NCI-H2029 treated with DMSO at 0.1 percent for 48 hours (cell line): ENCODE measurements at regions not wholly inside any gene's neighbourhood (a gene's known extent, or its start where the extent isn't known, plus 50 kb on each side); places are given as distances from the start of the nearest gene placed in this dataset.
"Not testable (repeated sequence)": the region's sequence is repeated elsewhere in the genome, so short reads cannot be mapped to it uniquely, and the experiment has no call there.

ENCODE experiments used
- DNase-seq: peaks from one replicate; lab custom pipeline; 2025; lab: John Stamatoyannopoulos, UW

DNA sequence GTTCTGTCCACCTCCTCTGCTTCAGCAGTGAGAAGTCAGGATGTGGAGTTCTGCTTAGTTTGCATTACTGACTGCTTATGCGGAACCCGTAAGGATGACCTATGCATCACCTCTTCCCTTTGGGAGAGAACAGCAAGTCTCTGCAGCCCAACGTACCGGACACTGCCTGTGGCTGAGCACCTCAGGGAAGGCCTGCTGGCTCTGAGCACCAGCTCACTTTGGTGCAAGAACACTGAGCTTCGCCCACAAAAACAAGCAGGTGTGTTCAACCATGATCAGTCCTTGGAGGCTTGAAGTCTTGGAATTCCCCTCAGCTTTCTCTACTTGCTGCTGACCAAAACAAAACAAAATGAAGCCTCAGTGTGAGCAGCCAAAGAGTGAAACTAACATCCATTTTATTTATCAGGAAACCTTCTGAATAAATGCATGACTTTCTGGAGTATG, 52.7 kb upstream of the NCK2 start:
- no peak for DNase-seq

DNA sequence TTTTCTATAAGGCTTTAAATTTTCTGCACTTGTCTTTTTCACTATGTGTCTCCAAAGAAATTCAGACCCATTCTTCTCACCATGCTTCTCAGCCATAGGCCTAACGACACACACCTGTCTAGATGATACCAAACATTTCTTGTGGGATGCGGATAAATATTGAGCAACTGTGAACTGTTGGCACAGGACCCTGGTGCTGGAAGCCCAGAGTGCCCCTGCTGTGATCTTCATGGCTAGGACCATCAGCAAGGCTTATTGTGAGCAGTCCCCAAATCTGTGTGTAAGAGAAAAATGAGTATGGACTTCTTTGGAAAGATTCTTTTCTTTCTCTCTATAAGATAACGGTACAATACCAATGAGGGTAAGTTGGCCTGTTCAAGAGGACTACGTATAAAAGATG, 54.1 kb upstream of the NCK2 start:
- DNase-seq, result no peak

GRCh38 chr2:105689484-105689883, 55.2 kb upstream of the NCK2 start:
- no peak for DNase-seq

DNA sequence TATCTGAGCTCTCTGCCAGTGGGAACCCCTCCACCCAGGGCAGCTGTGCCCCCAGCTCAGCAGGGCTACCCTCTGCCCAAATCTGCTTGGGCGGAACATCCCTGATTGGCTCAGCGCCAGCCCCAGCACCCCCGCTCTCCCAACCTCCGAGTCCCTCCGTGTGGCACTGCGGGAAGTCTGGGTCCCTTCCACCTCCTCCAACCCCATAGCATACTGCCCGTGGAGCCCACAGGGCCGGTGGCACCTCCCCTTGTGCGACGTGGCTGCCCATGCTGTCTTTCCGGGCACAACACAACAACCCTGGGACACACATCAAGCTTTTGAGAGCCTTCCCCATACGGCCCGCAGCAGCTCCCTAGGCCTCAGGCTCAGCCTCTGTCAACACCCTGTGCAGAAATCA, 55.8 kb upstream of the NCK2 start:
- no peak for DNase-seq

DNA sequence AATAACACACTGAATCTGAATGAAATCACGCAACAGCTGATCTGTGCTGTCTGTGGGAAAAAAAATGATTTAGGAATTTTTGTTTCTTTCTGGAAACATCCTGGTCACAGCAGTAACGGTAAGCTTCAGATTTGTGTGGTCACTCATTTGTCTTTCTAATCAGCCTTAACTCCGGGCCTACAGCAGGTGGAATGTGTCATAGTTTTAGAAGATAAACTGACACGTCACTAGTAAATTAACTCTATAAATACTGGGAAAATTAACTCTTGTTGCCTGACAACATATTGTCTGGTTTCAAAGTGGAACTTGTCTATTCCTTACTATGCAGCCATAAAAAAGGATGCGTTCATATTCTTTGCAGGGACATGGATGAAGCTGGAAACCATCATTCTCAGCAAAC, 58.1 kb upstream of the NCK2 start:
- DNase-seq, result no peak

- DNase-seq, result no peak
These were observed 61.7 kb upstream of the NCK2 start for GRCh38 chr2:105683011-105683492.

DNA sequence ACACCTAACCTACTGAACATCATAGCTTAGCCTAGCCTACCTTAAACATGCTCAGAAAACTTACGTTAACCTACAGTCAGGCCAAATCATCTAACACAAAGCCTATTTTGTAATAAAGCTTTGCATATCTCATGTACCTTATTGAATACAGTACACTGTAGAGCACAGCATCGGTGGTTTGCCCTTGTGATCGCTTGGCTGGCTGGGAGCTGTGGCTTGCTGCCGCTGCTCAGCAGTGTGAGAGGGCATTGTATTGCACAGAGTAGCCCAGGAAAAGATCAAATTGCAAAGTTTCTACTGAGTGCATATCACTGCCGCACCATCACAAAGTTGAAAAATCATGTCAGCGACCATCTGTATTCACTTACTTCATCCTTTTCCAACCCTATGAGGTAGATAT, 62.3 kb upstream of the NCK2 start:
- no peak for DNase-seq

DNA sequence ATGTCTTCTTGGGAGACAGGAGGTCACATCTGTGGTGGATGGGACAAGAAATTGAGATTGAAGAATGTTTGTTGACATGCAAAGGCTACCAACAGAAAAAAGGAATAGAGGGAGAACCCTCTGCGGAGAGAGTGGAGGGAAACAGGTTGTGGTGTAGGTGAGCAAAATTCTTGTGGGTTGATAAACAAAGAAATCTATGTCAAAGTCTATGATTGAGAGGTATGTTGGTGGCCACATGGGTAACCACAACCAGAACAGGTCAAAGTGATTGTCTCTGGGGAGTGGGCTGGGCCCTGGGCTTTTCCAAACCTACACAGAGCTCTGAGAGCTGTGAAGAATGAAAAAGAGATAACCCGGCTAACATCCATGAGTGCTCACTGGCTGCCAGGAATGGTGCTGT, 62.8 kb upstream of the NCK2 start:
- no peak for DNase-seq

- no peak for DNase-seq
These were observed 64.4 kb upstream of the NCK2 start for GRCh38 chr2:105680357-105680756.

DNA sequence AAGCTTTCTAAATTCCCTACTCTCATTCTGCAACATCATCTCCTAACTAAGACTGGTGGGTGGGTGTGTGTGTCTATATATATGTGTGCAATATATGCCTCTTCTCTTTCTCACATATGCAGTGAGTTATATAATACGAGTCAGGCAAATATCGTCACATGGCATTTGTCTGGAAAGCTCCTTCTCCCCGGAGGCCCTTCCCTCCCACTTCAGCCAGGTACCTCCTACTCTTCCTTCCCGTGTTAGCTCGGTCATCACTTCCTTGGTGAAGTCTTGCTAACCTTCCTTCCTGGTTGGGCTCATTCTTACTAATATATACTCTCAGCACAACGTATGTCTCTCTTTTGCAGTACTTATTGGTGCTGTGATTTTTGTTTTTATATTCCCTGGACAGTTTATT, 66.4 kb upstream of the NCK2 start:
- DNase-seq, result no peak

DNA sequence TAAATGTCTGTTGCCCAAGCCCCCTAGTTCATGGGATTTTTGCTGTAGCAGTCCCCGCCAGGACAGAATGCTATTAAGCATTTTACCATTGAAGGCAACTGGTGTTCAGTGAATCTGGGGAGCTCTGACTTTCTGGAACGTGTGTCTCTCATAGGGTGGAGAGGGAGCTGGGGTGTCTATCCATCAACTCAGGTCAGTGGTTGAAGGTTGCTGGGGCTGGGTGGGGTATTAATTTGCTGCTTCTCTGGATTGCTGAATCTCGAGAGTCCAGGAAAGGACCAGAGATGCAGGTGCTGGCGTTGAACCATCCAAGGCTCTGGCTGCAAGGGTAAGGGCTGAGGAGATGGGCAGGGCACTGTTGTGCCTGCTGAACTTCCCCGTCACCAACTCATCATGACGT, 66.8 kb upstream of the NCK2 start:
- no peak for DNase-seq

DNA sequence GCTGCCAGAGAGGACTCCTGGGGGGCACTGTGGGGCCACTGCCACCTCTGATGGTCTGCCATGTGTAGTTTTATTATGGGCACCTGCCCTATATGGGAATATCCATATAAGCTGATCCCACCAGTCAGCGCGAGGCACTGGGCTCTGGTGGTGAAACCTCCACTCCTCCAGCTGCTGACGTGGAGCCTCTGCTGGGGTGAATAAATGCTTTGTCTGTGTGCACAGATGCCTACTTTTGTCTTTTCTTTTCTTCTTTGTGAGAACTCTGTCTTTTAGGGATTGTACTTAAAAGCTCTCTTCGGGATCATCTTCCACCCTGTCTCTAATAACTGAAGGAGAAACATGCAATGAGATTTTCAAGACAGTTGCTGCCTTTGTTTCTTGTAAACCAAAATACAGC, 68.9 kb upstream of the NCK2 start:
- DNase-seq, result no peak

DNA sequence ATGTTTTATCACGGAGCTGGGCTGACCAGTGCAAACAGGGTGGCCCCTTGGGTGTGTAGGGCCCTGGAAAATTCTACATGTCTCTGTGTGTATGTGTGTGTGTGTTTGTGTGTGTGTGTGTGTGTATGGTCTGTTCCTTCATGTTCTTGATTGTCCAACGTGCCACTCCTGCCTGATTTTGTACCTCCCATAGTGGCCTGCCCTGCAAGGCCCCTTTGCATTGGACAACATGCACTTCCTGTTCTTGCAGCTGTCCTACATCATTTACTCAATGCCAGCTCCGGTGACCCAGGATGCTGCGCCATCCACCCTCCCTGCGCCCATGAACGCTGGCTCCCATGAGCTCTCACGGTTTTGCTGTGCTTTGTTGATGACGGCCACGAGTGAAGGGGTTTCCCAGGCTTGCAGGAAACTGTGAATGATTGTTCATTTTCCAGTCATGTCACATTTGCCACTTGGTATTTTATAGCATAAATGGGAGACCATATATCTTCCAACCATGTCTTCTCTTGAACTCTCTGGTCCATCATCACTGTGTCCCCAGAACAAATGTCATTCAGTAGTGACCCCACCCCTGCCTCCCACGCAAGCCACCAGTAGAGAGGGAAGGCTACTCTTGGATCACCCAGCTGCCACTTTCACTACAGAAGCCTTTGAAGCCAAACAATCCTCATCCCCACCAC, 69.7 kb upstream of the NCK2 start:
- DNase-seq, result no peak

DNA sequence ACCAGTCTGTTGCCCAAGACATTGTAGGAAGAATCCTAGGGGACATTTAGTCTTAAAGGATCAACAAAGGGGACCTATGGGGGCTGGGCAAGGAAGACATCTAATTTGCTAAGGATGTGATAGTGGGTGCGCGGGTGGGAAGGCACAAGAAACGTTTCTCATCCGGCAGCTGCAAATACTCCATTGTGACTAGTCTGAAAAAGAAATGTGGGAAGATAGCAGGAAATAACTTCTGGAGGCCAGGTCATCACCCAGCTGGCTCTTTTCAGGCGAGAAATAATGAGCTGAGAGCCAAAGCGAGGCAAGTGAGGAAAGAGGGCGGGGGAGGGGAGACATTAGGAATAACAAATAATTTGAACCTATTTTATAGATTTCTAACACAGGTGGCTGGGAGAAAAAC, 70.3 kb upstream of the NCK2 start:
- no peak for DNase-seq

GRCh38 chr2:105671156-105671555, 73.6 kb upstream of the NCK2 start:
- no peak for DNase-seq

GRCh38 chr2:105669384-105669891, 75.3 kb upstream of the NCK2 start:
- DNase-seq, result no peak

DNA sequence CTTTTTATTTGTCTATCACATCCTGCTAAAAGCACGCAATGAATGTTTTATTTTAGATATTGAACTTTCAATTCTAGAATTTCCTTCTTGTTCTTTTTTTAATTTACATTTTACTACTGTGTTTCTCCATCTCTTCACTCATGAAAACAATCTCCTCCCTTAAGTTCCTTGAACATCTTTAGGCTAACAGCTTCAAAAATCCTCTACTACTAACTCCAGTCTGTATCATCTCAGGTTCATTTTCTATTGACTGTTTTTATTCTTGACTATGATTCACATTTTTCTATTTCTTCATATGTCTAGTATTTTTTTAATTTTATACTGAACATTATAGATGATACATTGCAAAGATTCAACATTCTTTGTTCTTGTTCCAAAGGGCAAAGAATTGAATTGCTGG, 79.2 kb upstream of the NCK2 start:
- no peak for DNase-seq

DNA sequence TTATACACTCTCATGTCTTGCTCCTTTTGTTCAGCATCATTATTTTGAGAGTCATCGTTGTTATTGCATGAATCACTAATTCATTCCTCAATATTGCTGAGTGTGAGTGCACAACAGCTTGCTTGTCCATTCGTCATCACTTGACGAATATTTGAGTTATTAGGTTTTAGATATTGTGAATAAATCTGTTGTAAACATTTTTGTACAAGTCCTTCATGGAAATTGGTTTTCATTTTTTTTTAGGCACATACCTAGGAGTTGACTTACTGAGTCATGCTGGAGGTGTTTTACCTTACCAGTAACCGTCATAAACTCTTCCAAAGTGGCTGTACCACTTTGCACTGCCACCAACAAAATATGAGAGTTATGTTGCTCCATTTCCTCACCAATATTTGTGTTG, 84.2 kb upstream of the NCK2 start:
- DNase-seq, result no peak

GRCh38 chr2:105655723-105656606, 88.7 kb upstream of the NCK2 start:
- DNase-seq, result not testable (repeated sequence)

GRCh38 chr2:105655244-105655643, 89.5 kb upstream of the NCK2 start:
- DNase-seq, result no peak

- no peak for DNase-seq
These were observed 90.2 kb upstream of the NCK2 start for GRCh38 chr2:105654474-105655004.

- no peak for DNase-seq
These were observed 91.4 kb upstream of the NCK2 start for GRCh38 chr2:105653302-105653701.
